H9 (cell line): ENCODE measurements at regions not wholly inside any gene's neighbourhood (a gene's known extent, or its start where the extent isn't known, plus 50 kb on each side); places are given as distances from the start of the nearest gene placed in this dataset.

Experiments
- DNase-seq: peaks from one replicate; pipeline ENCODE4 v3.0.0-alpha.2; 2017
- H2AFZ ChIP-seq: one replicate; pipeline ENCODE4 v1.6.1; 2013; ENCODE audit warnings: mild to moderate bottlenecking, low read length, control low read depth, moderate library complexity
- H2AK5ac ChIP-seq: 2 replicates; pipeline ENCODE4 v1.6.1; 2013; ENCODE audit warnings: low read length, control low read depth, mixed read lengths; ENCODE audit not compliant: insufficient read length
- H2BK120ac ChIP-seq: one replicate; pipeline ENCODE4 v1.6.1; 2013; ENCODE audit warnings: low read depth, mild to moderate bottlenecking, low read length, control low read depth, inconsistent platforms; ENCODE audit not compliant: poor library complexity, severe bottlenecking
- H2BK12ac ChIP-seq: 2 replicates; pipeline ENCODE4 v1.6.1; 2013; ENCODE audit warnings: low read length, control low read depth, mixed read lengths, low read depth; ENCODE audit not compliant: insufficient read length
- H2BK15ac ChIP-seq: 2 replicates; pipeline ENCODE4 v1.6.1; 2013; ENCODE audit warnings: low read depth, low read length, control low read depth
- H2BK20ac ChIP-seq: one replicate; pipeline ENCODE4 v1.6.1; 2013; ENCODE audit warnings: low read depth, mild to moderate bottlenecking, low read length, control low read depth, inconsistent platforms; ENCODE audit not compliant: poor library complexity, severe bottlenecking
- H2BK5ac ChIP-seq: 2 replicates; pipeline ENCODE4 v1.6.1; 2013; ENCODE audit warnings: low read length, control low read depth, mixed read lengths; ENCODE audit not compliant: insufficient read length
- H3K14ac ChIP-seq: 2 replicates; pipeline ENCODE4 v1.6.1; 2013; ENCODE audit warnings: low read length, control low read depth; ENCODE audit not compliant: insufficient read depth
- H3K18ac ChIP-seq: 2 replicates; pipeline ENCODE4 v1.6.1; 2013; ENCODE audit warnings: low read depth, mild to moderate bottlenecking, mixed read lengths, low read length, control low read depth; ENCODE audit not compliant: insufficient read length
- H3K23ac ChIP-seq: 2 replicates; pipeline ENCODE4 v1.6.1; 2013; ENCODE audit warnings: low read length, control low read depth, mixed read lengths, low read depth; ENCODE audit not compliant: insufficient read length
- H3K23me2 ChIP-seq: 2 replicates; pipeline ENCODE4 v1.6.1; 2013; ENCODE audit warnings: low read depth, mild to moderate bottlenecking, mixed read lengths, low read length, control low read depth; ENCODE audit not compliant: insufficient read length, poor library complexity, severe bottlenecking
- H3K27ac ChIP-seq: 2 replicates; pipeline ENCODE4 v1.5.1; 2013; ENCODE audit warnings: low read length, control low read depth, mixed read lengths, low read depth; ENCODE audit not compliant: insufficient read length
- H3K27me3 ChIP-seq: 2 replicates; pipeline ENCODE4 v1.6.1; 2013; ENCODE audit warnings: low read length, control low read depth, inconsistent platforms; ENCODE audit not compliant: insufficient read depth
- H3K4ac ChIP-seq: 2 replicates; pipeline ENCODE4 v1.6.1; 2013; ENCODE audit warnings: low read depth, mild to moderate bottlenecking, control low read depth, inconsistent platforms, low read length, moderate library complexity
- H3K4me1 ChIP-seq: 2 replicates; pipeline ENCODE4 v1.6.1; 2013; ENCODE audit warnings: low read length, control low read depth, inconsistent platforms; ENCODE audit not compliant: insufficient read depth
- H3K4me2 ChIP-seq: 2 replicates; pipeline ENCODE4 v1.6.1; 2013; ENCODE audit warnings: low read length, control low read depth, mixed read lengths; ENCODE audit not compliant: insufficient read length, insufficient read depth
- H3K56ac ChIP-seq: 2 replicates; pipeline ENCODE4 v1.6.1; 2013; ENCODE audit warnings: low read depth, mild to moderate bottlenecking, mixed read lengths, low read length, control low read depth; ENCODE audit not compliant: insufficient read length
- H3K79me1 ChIP-seq: 2 replicates; pipeline ENCODE4 v1.6.1; 2013; ENCODE audit warnings: low read depth, mild to moderate bottlenecking, moderate library complexity, low read length, control low read depth, inconsistent platforms; ENCODE audit not compliant: insufficient read depth, poor library complexity, severe bottlenecking
- H3K79me2 ChIP-seq: 2 replicates; pipeline ENCODE4 v1.6.1; 2013; ENCODE audit warnings: low read length, control low read depth, inconsistent platforms; ENCODE audit not compliant: insufficient read depth
- H3K9ac ChIP-seq: 2 replicates; pipeline ENCODE4 v1.6.1; 2013; ENCODE audit warnings: low read length, control low read depth, mixed read lengths; ENCODE audit not compliant: insufficient read length; ENCODE audit errors: extremely low read depth
- H3K9me3 ChIP-seq: one replicate; pipeline ENCODE4 v1.6.1; 2013; ENCODE audit warnings: low read depth, low read length, inconsistent platforms; ENCODE audit not compliant: control insufficient read depth
- H3T11ph ChIP-seq: one replicate; pipeline ENCODE4 v1.6.1; 2013; ENCODE audit warnings: mild to moderate bottlenecking, low read length, control low read depth, inconsistent platforms
- H4K20me1 ChIP-seq: one replicate; pipeline ENCODE4 v1.6.1; 2013; ENCODE audit not compliant: control insufficient read depth, insufficient read length, insufficient read depth
- H4K5ac ChIP-seq: 2 replicates; pipeline ENCODE4 v1.6.1; 2013; ENCODE audit warnings: low read depth, mild to moderate bottlenecking, mixed read lengths, low read length, control low read depth; ENCODE audit not compliant: insufficient read length
- H4K8ac ChIP-seq: replicated peaks from 2 replicates; pipeline ENCODE4 v1.6.1; 2013; ENCODE audit warnings: low read length, control low read depth, mixed read lengths, low read depth; ENCODE audit not compliant: insufficient read length
- H4K91ac ChIP-seq: 2 replicates; pipeline ENCODE4 v1.6.1; 2013; ENCODE audit warnings: low read depth, mild to moderate bottlenecking, moderate library complexity, mixed read lengths, low read length, control low read depth; ENCODE audit not compliant: insufficient read length
- H3K27ac Mint-ChIP-seq, 3 experiments: 2 replicates in 2 of 3; 3 replicates in 1 of 3; pipeline ENCODE4 v1.8.0; 2020 to 2021; ENCODE audit warnings: mixed read lengths in 3 of 3, mild to moderate bottlenecking in 1 of 3, moderate library complexity in 1 of 3
- H3K27me3 Mint-ChIP-seq: 2 replicates; pipeline ENCODE4 v1.8.0; 2021; ENCODE audit warnings: low read depth, mild to moderate bottlenecking, moderate library complexity, mixed read lengths
- H3K36me3 Mint-ChIP-seq, 3 experiments: 2 replicates in 2 of 3; 3 replicates in 1 of 3; pipeline ENCODE4 v1.8.0; 2020 to 2021; ENCODE audit warnings: low read depth in 3 of 3, mixed read lengths in 3 of 3; ENCODE audit not compliant: insufficient read depth in 1 of 3
- H3K4me1 Mint-ChIP-seq, 2 experiments: 2 replicates each; pipeline ENCODE4 v1.8.0; 2020; ENCODE audit warnings: mixed read lengths in 2 of 2
- H3K4me3 Mint-ChIP-seq, 2 experiments: 2 replicates in 1 of 2; 3 replicates in 1 of 2; pipeline ENCODE4 v1.8.0; 2020 to 2021; ENCODE audit warnings: mild to moderate bottlenecking in 2 of 2, mixed read lengths in 2 of 2, moderate library complexity in 1 of 2
- H3K9me3 Mint-ChIP-seq, 2 experiments: 2 replicates in 1 of 2; 3 replicates in 1 of 2; pipeline ENCODE4 v1.8.0; 2020; ENCODE audit warnings: mild to moderate bottlenecking in 2 of 2, mixed read lengths in 2 of 2, moderate library complexity in 1 of 2
- CTCF ChIP-seq: fragments of 200-600 bp; sonication (generic); conservative IDR thresholded peaks from 3 replicates; pipeline ENCODE4 v1.8.0; 2021; ENCODE audit warnings: antibody characterized with exemption, mild to moderate bottlenecking
- WGBS: extraction: QIAGEN DNeasy Blood & Tissue Kit; methylation state at CpG from one replicate; pipeline ENCODE4 v1.1.7; 2013; ENCODE audit warnings: missing lambda C conversion rate, low lambda C conversion rate, mixed read lengths; ENCODE audit not compliant: insufficient read length; ENCODE audit errors: extremely low coverage; 5-methylcytosine and 5-hydroxymethylcytosine counted together

- no peak overlapping the region for H3T11ph ChIP-seq
- WGBS, result no CpG with 5 or more reads among the region's 3 CpGs
- H3K27ac ChIP-seq, result no peak overlapping the region
- no peak overlapping the region for H3K18ac ChIP-seq
- no peak overlapping the region for H3K14ac ChIP-seq
- no peak overlapping the region for H2AFZ ChIP-seq
- H4K91ac ChIP-seq, result no peak overlapping the region
- H3K9ac ChIP-seq, result no peak overlapping the region
- H3K36me3 Mint-ChIP-seq, result no peaks in the 10 kb centered on the region
- H3K27me3 ChIP-seq, result no peaks in the 10 kb centered on the region
- no peak overlapping the region for H3K27ac Mint-ChIP-seq
- H2BK15ac ChIP-seq, result no peak overlapping the region
- H3K4me1 Mint-ChIP-seq, result no peaks in the 10 kb centered on the region
- H3K4me3 Mint-ChIP-seq, result no peak overlapping the region
- no peak overlapping the region for H2BK5ac ChIP-seq
- no peak overlapping the region for H2BK20ac ChIP-seq
- no peaks in the 10 kb centered on the region for H3K79me2 ChIP-seq
- no peaks in the 10 kb centered on the region for H3K79me1 ChIP-seq
- no peak overlapping the region for H2BK12ac ChIP-seq
- H4K20me1 ChIP-seq, result no peaks in the 10 kb centered on the region
- H4K5ac ChIP-seq, result no peak overlapping the region
- no peak for TF ChIP-seq CTCF
- H2BK120ac ChIP-seq, result no peak overlapping the region
- no peak overlapping the region for H3K56ac ChIP-seq
- no peak overlapping the region for H3K23ac ChIP-seq
- no peaks in the 10 kb centered on the region for H3K23me2 ChIP-seq
- H3K4ac ChIP-seq, result no peak overlapping the region
- H2AK5ac ChIP-seq, result no peak overlapping the region
- H3K9me3 ChIP-seq, result no peaks in the 10 kb centered on the region
- no peak overlapping the region for H3K4me2 ChIP-seq
- H3K9me3 Mint-ChIP-seq, result no peaks in the 10 kb centered on the region
- DNase-seq, result no peak
- H3K27me3 Mint-ChIP-seq, result no peaks in the 10 kb centered on the region
- no peak overlapping the region for H4K8ac ChIP-seq
- no peaks in the 10 kb centered on the region; the same call in 1 of the 2 replicates for H3K4me1 ChIP-seq
Measured at GRCh38 chr5:87115839-87116364, 151.8 kb upstream of the RASA1 start.
